HL-60 (cell line): ENCODE measurements at regions not wholly inside any gene's neighbourhood (a gene's known extent, or its start where the extent isn't known, plus 50 kb on each side); places are given as distances from the start of the nearest gene placed in this dataset.
"Not testable (repeated sequence)": the region's sequence is repeated elsewhere in the genome, so short reads cannot be mapped to it uniquely, and the experiment has no call there.

Experiments used
- CTCF ChIP-seq: IDR thresholded peaks from one replicate; pipeline ENCODE4 v1.5.1; 2011; ENCODE audit warnings: low read length, control low read depth, inconsistent platforms; ENCODE audit not compliant: insufficient read depth
- GABPA ChIP-seq: IDR thresholded peaks from 2 replicates; pipeline ENCODE4 v1.6.1; 2012; ENCODE audit warnings: low read depth
- POLR2AphosphoS5 ChIP-seq: IDR thresholded peaks from 2 replicates; pipeline ENCODE4 v1.6.1; 2012; ENCODE audit warnings: low read depth

- TF ChIP-seq CTCF, POLR2AphosphoS5, GABPA: not testable (repeated sequence)
Observed at GRCh38 chr4:57729775-57730570, 619.8 kb upstream of the IGFBP7 start.
